Neural cell (in vitro differentiated cells): ENCODE measurements at regions not wholly inside any gene's neighbourhood (a gene's known extent, or its start where the extent isn't known, plus 50 kb on each side); places are given as distances from the start of the nearest gene placed in this dataset.

Source experiments
- H2AFZ ChIP-seq: fragments of 200-600, 300-800 bp; sonication (generic), shearing (Covaris generic); 2 replicates; pipeline ENCODE4 v1.6.0; 2014; ENCODE audit warnings: low read depth, mild to moderate bottlenecking, antibody characterized with exemption, low read length, moderate library complexity
- H3F3A ChIP-seq: fragments of 200-600 bp; shearing (Covaris generic); 2 replicates; pipeline ENCODE4 v1.6.1; 2016; ENCODE audit warnings: mild to moderate bottlenecking, moderate library complexity, mixed read lengths, antibody characterized with exemption, low read length; ENCODE audit not compliant: insufficient read depth, poor library complexity, severe bottlenecking
- H3K27ac ChIP-seq: fragments of 200-600, 300-800 bp; sonication (generic), shearing (Covaris generic); 2 replicates; pipeline ENCODE4 v1.5.1; 2014; ENCODE audit warnings: mild to moderate bottlenecking, low read length, moderate library complexity
- H3K27me3 ChIP-seq: fragments of 300-800, 200-600 bp; sonication (generic), shearing (Covaris generic); 2 replicates; pipeline ENCODE4 v1.6.0; 2014; ENCODE audit warnings: mild to moderate bottlenecking, low read depth, low read length, moderate library complexity; ENCODE audit not compliant: insufficient read depth
- H3K36me3 ChIP-seq: fragments of 300-800, 200-600 bp; sonication (generic), shearing (Covaris generic); 2 replicates; pipeline ENCODE4 v1.5.1; 2014; ENCODE audit warnings: mild to moderate bottlenecking, antibody characterized with exemption, low read length, moderate library complexity; ENCODE audit not compliant: insufficient read depth
- H3K4me2 ChIP-seq: fragments of 300-800, 200-600 bp; sonication (generic), shearing (Covaris generic); 2 replicates; pipeline ENCODE4 v1.6.0; 2014; ENCODE audit warnings: mild to moderate bottlenecking, low read length
- H3K4me3 ChIP-seq: fragments of 300-800, 200-600 bp; sonication (generic), shearing (Covaris generic); 2 replicates; pipeline ENCODE4 v1.5.1; 2014; ENCODE audit warnings: mild to moderate bottlenecking, low read length, moderate library complexity
- H3K79me2 ChIP-seq: fragments of 200-600 bp; shearing (Covaris generic); replicated peaks from 2 replicates; pipeline ENCODE4 v1.6.0; 2014; ENCODE audit warnings: mild to moderate bottlenecking, low read length, moderate library complexity; ENCODE audit not compliant: insufficient read depth
- H3K9ac ChIP-seq: fragments of 300-800, 200-600 bp; sonication (generic), shearing (Covaris generic); 2 replicates; pipeline ENCODE4 v1.6.1; 2016; ENCODE audit warnings: mild to moderate bottlenecking, low read length, mixed read lengths
- H3K9me2 ChIP-seq: fragments of 200-600 bp; shearing (Covaris generic); 2 replicates; pipeline ENCODE4 v1.6.1; 2016; ENCODE audit warnings: mild to moderate bottlenecking, low read length, mixed read lengths; ENCODE audit not compliant: insufficient read depth
- H3K9me3 ChIP-seq: fragments of 200-600, 300-800 bp; sonication (generic), shearing (Covaris generic); 2 replicates; pipeline ENCODE4 v1.6.1; 2016; ENCODE audit warnings: mild to moderate bottlenecking, mixed run types, low read length, moderate library complexity, mixed read lengths
- H4K20me1 ChIP-seq: fragments of 200-600 bp; shearing (Covaris generic); 2 replicates; pipeline ENCODE4 v1.6.1; 2016; ENCODE audit warnings: mild to moderate bottlenecking, mixed run types; ENCODE audit not compliant: insufficient read depth
- CTCF ChIP-seq: fragments of 450-650 bp; IDR thresholded peaks from 2 replicates; pipeline ENCODE4 v1.5.1; 2014; ENCODE audit warnings: antibody characterized with exemption, mild to moderate bottlenecking, moderate library complexity; ENCODE audit not compliant: poor library complexity, severe bottlenecking
- EP300 ChIP-seq: fragments of 450-650 bp; conservative IDR thresholded peaks from 2 replicates; pipeline ENCODE4 v1.6.1; 2014; ENCODE audit warnings: antibody characterized with exemption, mild to moderate bottlenecking, moderate library complexity; ENCODE audit not compliant: poor library complexity, severe bottlenecking
- EZH2 ChIP-seq: fragments of 200-600, 300-800 bp; shearing (Covaris generic), sonication (generic); IDR thresholded peaks from 2 replicates; pipeline ENCODE4 v1.6.1; 2014; ENCODE audit warnings: antibody characterized with exemption, low read length, borderline replicate concordance, mild to moderate bottlenecking; ENCODE audit not compliant: insufficient read depth, poor library complexity, severe bottlenecking
- MXI1 ChIP-seq: fragments of 450-650 bp; conservative IDR thresholded peaks from 2 replicates; pipeline ENCODE4 v1.6.1; 2014; ENCODE audit warnings: antibody characterized with exemption, mild to moderate bottlenecking; ENCODE audit not compliant: poor library complexity, severe bottlenecking
- POLR2AphosphoS5 ChIP-seq: IDR thresholded peaks from 2 replicates; pipeline ENCODE4 v1.6.1; 2012
- RAD21 ChIP-seq: fragments of 450-650 bp; conservative IDR thresholded peaks from 2 replicates; pipeline ENCODE4 v1.6.1; 2014; ENCODE audit warnings: antibody characterized with exemption, mild to moderate bottlenecking, moderate library complexity
- REST ChIP-seq: IDR thresholded peaks from 2 replicates; pipeline ENCODE4 v1.6.1; 2012; ENCODE audit warnings: borderline replicate concordance
- SMC3 ChIP-seq: fragments of 450-650 bp; conservative IDR thresholded peaks from 2 replicates; pipeline ENCODE4 v1.6.1; 2014; ENCODE audit warnings: antibody characterized with exemption, mild to moderate bottlenecking, moderate library complexity; ENCODE audit not compliant: poor library complexity
- TAF1 ChIP-seq: IDR thresholded peaks from 2 replicates; pipeline ENCODE4 v1.6.1; 2012; ENCODE audit warnings: low read depth

- H3K27ac ChIP-seq, result no peak overlapping the region
- H2AFZ ChIP-seq, result no peak overlapping the region
Observed at GRCh38 chr4:125649452-125649851, 334.7 kb downstream of the FAT4 start.

GRCh38 chr4:125650557-125650956 is 335.8 kb downstream of the FAT4 start:
- Histone ChIP-seq H3K9me3 (no peaks in the 10 kb centered on the region), H2AFZ (no peak overlapping the region), H3K27ac (no peak overlapping the region)
- TF ChIP-seq RAD21 (no peak), EP300 (no peak), CTCF (no peak), MXI1 (no peak), POLR2AphosphoS5 (no peak), EZH2 (no peak)

More at GRCh38 chr4:125649452-125649851, 334.7 kb downstream of the FAT4 start:
- no peaks in the 10 kb centered on the region for H3K36me3 ChIP-seq
- no peaks in the 10 kb centered on the region for H3F3A ChIP-seq
- no peaks in the 10 kb centered on the region for H4K20me1 ChIP-seq
- no peak overlapping the region for H3K9ac ChIP-seq
- H3K4me3 ChIP-seq, result no peak overlapping the region
- no peaks in the 10 kb centered on the region for H3K27me3 ChIP-seq
- H3K9me2 ChIP-seq, result no peaks in the 10 kb centered on the region
- TF ChIP-seq REST, result no peak
- no peak for TF ChIP-seq MXI1
- TF ChIP-seq EZH2, result no peak
- no peak for TF ChIP-seq TAF1
- no peak for TF ChIP-seq EP300
- no peak for TF ChIP-seq CTCF
- TF ChIP-seq POLR2AphosphoS5, result no peak
- no peak for TF ChIP-seq SMC3
- no peak for TF ChIP-seq RAD21
- H3K4me2 ChIP-seq, result no peak overlapping the region
- no peaks in the 10 kb centered on the region for H3K9me3 ChIP-seq
- no peaks in the 10 kb centered on the region for H3K79me2 ChIP-seq

More at GRCh38 chr4:125650557-125650956, 335.8 kb downstream of the FAT4 start:
- no peaks in the 10 kb centered on the region for H3K27me3 ChIP-seq
- no peaks in the 10 kb centered on the region for H3K36me3 ChIP-seq
- no peaks in the 10 kb centered on the region for H3F3A ChIP-seq
- H3K4me2 ChIP-seq, result no peak overlapping the region
- no peak overlapping the region for H3K9ac ChIP-seq
- H3K79me2 ChIP-seq, result no peaks in the 10 kb centered on the region
- H3K4me3 ChIP-seq, result no peak overlapping the region
- no peaks in the 10 kb centered on the region for H3K9me2 ChIP-seq
- no peaks in the 10 kb centered on the region for H4K20me1 ChIP-seq
